Naive thymus-derived CD4-positive, alpha-beta T cell (primary cell): ENCODE measurements at regions not wholly inside any gene's neighbourhood (a gene's known extent, or its start where the extent isn't known, plus 50 kb on each side); places are given as distances from the start of the nearest gene placed in this dataset.

Experiments
- ATAC-seq: fragments of 150-1000 bp; cut with Tn5 transposase; 2 replicates; pipeline ENCODE4 v1.10.0; 2021; ENCODE audit warnings: mild to moderate bottlenecking, moderate library complexity
- CTCF ChIA-PET: fragments of 350-600 bp; sonication (Branson Sonifier 250); formaldehyde crosslinking; loops from one replicate; lab custom pipeline; 2021; ENCODE audit warnings: antibody characterized with exemption; lab: Charles Lee
- POLR2A ChIA-PET: fragments of 350-600 bp; sonication (Branson Sonifier 250); formaldehyde crosslinking; loops from one replicate; lab custom pipeline; 2021; ENCODE audit warnings: antibody characterized with exemption, inconsistent platforms; lab: Charles Lee
- DNase-seq, 9 donors: peaks; one replicate each; pipeline versions ENCODE4 v3.0.0 to v3.0.0-alpha.2; 2020 to 2022; ENCODE audit warnings: mixed read lengths in 1 of 9
- H3K27ac ChIP-seq: one replicate; pipeline ENCODE4 v1.7.0; 2013; ENCODE audit warnings: mild to moderate bottlenecking, low read depth, low read length, moderate library complexity
- H3K27me3 ChIP-seq, 2 donors: one replicate each; pipeline ENCODE4 v1.7.0; 2013; ENCODE audit warnings: low read length in 2 of 2, mild to moderate bottlenecking in 2 of 2, moderate library complexity in 2 of 2; ENCODE audit not compliant: control insufficient read depth in 2 of 2, insufficient read depth in 2 of 2
- H3K36me3 ChIP-seq, 3 experiments: 1 replicate in 2 of 3; 2 replicates in 1 of 3; pipeline ENCODE4 v1.7.0; 2013; ENCODE audit warnings: low read length in 3 of 3, mild to moderate bottlenecking in 3 of 3, moderate library complexity in 1 of 3; ENCODE audit not compliant: insufficient read depth in 3 of 3, control insufficient read depth in 2 of 3
- H3K4me1 ChIP-seq, 2 donors: one replicate each; pipeline ENCODE4 v1.7.0; 2013; ENCODE audit warnings: low read length in 2 of 2, mild to moderate bottlenecking in 2 of 2, moderate library complexity in 1 of 2; ENCODE audit not compliant: control insufficient read depth in 2 of 2, insufficient read depth in 2 of 2
- H3K4me3 ChIP-seq: 2 replicates; pipeline ENCODE4 v1.7.0; 2013; ENCODE audit warnings: mild to moderate bottlenecking, low read length
- H3K9me3 ChIP-seq, 3 experiments: 1 replicate in 2 of 3; 2 replicates in 1 of 3; pipeline ENCODE4 v1.7.0; 2013; ENCODE audit warnings: low read length in 3 of 3; ENCODE audit not compliant: control insufficient read depth in 2 of 3
- H3K27ac Mint-ChIP-seq, 9 donors: one replicate each; pipeline ENCODE4 v1.8.0; 2020 to 2022; ENCODE audit warnings: mixed read lengths in 9 of 9, mild to moderate bottlenecking in 8 of 9, moderate library complexity in 5 of 9, inconsistent platforms in 2 of 9
- H3K27me3 Mint-ChIP-seq, 5 donors: one replicate each; pipeline ENCODE4 v1.8.0; 2021 to 2022; ENCODE audit warnings: mixed read lengths in 5 of 5, mild to moderate bottlenecking in 1 of 5
- H3K36me3 Mint-ChIP-seq, 5 donors: one replicate each; pipeline ENCODE4 v1.8.0; 2020 to 2022; ENCODE audit warnings: mixed read lengths in 5 of 5, mild to moderate bottlenecking in 3 of 5, inconsistent platforms in 1 of 5
- H3K4me1 Mint-ChIP-seq, 7 donors: one replicate each; pipeline ENCODE4 v1.8.0; 2020 to 2022; ENCODE audit warnings: mixed read lengths in 7 of 7, mild to moderate bottlenecking in 3 of 7, inconsistent platforms in 1 of 7
- H3K4me3 Mint-ChIP-seq, 10 donors: one replicate each; pipeline ENCODE4 v1.8.0; 2020 to 2022; ENCODE audit warnings: mild to moderate bottlenecking in 10 of 10, mixed read lengths in 10 of 10, moderate library complexity in 6 of 10, inconsistent platforms in 2 of 10
- H3K9me3 Mint-ChIP-seq, 11 donors: one replicate each; pipeline ENCODE4 v1.8.0; 2020 to 2022; ENCODE audit warnings: mixed read lengths in 11 of 11, mild to moderate bottlenecking in 4 of 11, inconsistent platforms in 1 of 11, moderate library complexity in 1 of 11
- intact Hi-C, 2 donors: fragments of 100-400 bp; cut with micrococcal nuclease; formaldehyde crosslinking; loops; one replicate each; pipeline ENCODE4 v1.15.1; 2023

GRCh38 chr9:107592424-107592823, 102.9 kb upstream of the KLF4 start:
- intact Hi-C loops: no loop called here
- Histone ChIP-seq H3K9me3 (no peaks in the 10 kb centered on the region), H3K36me3 (no peaks in the 10 kb centered on the region), H3K27ac (no peak overlapping the region), H3K4me1 (no peaks in the 10 kb centered on the region), H3K27me3 (no peaks in the 10 kb centered on the region), H3K4me3 (no peak overlapping the region)
- CTCF ChIA-PET: no interaction called here
- Mint-ChIP-seq H3K27me3 (peaks cover 0 to 11% (median 5%) of the 10 kb centered on the region in 5 donors), H3K36me3 (no peaks in the 10 kb centered on the region), H3K27ac (no peak overlapping the region), H3K4me1 (peaks cover 0 to 1% (median 0%) of the 10 kb centered on the region in 7 donors), H3K9me3 (peaks cover 0 to 2% (median 0%) of the 10 kb centered on the region in 11 donors), H3K4me3 (no peak overlapping the region)
- DNase-seq (no peak), ATAC-seq (no peak)
- POLR2A ChIA-PET: no interaction called here

GRCh38 chr9:107591781-107592180, 102.2 kb upstream of the KLF4 start:
- Mint-ChIP-seq H3K9me3 (peaks cover 0 to 2% (median 0%) of the 10 kb centered on the region in 11 donors), H3K4me3 (no peak overlapping the region), H3K36me3 (no peaks in the 10 kb centered on the region), H3K27me3 (peaks cover 0 to 16% (median 9%) of the 10 kb centered on the region in 5 donors), H3K4me1 (peaks cover 0 to 2% (median 0%) of the 10 kb centered on the region in 7 donors), H3K27ac (no peak overlapping the region)
- ATAC-seq: no peak
- intact Hi-C loops: no loop called here
- DNase-seq: no peak
- H3K27me3 ChIP-seq: no peaks in the 10 kb centered on the region
- no peaks in the 10 kb centered on the region for H3K4me1 ChIP-seq
- H3K4me3 ChIP-seq: no peak overlapping the region
- H3K36me3 ChIP-seq: no peaks in the 10 kb centered on the region
- CTCF ChIA-PET: no interaction called here
- H3K27ac ChIP-seq: no peak overlapping the region
- H3K9me3 ChIP-seq: no peaks in the 10 kb centered on the region
- POLR2A ChIA-PET: no interaction called here

GRCh38 chr9:107588393-107588792, 98.8 kb upstream of the KLF4 start:
- no peaks in the 10 kb centered on the region for H3K9me3 ChIP-seq
- DNase-seq (no peak), ATAC-seq (no peak)
- Mint-ChIP-seq H3K36me3 (no peaks in the 10 kb centered on the region), H3K4me3 (no peak overlapping the region), H3K27ac (no peak overlapping the region), H3K27me3 (peaks cover 0 to 34% (median 16%) of the 10 kb centered on the region in 5 donors), H3K4me1 (peaks cover 0 to 2% (median 0%) of the 10 kb centered on the region in 7 donors), H3K9me3 (peaks cover 0 to 4% (median 0%) of the 10 kb centered on the region in 11 donors)
- H3K4me1 ChIP-seq: no peaks in the 10 kb centered on the region
- intact Hi-C loops: no loop called here
- no peak overlapping the region for H3K4me3 ChIP-seq
- ChIA-PET POLR2A (no interaction called here), CTCF (interaction anchor here (1.0 kb wide), 1 partner anchor 394 kb away, joined by 4 read pairs; no protein-coding TSS in a partner anchor)
- no peaks in the 10 kb centered on the region for H3K36me3 ChIP-seq
- H3K27me3 ChIP-seq: no peaks in the 10 kb centered on the region
- H3K27ac ChIP-seq: no peak overlapping the region

- no peak for DNase-seq
- Histone ChIP-seq H3K36me3 (no peaks in the 10 kb centered on the region), H3K27ac (no peak overlapping the region), H3K4me3 (no peak overlapping the region), H3K9me3 (no peaks in the 10 kb centered on the region), H3K27me3 (no peaks in the 10 kb centered on the region), H3K4me1 (no peaks in the 10 kb centered on the region)
- Mint-ChIP-seq H3K36me3 (no peaks in the 10 kb centered on the region), H3K27me3 (peaks cover 0 to 34% (median 16%) of the 10 kb centered on the region in 5 donors), H3K9me3 (peaks cover 0 to 4% (median 0%) of the 10 kb centered on the region in 11 donors), H3K4me3 (peak overlapping the region in 1 of 10 donors; percentile 35), H3K27ac (no peak overlapping the region), H3K4me1 (peaks cover 0 to 2% (median 0%) of the 10 kb centered on the region in 7 donors)
- peak; percentile 18 for ATAC-seq
- intact Hi-C loops: no loop called here
- POLR2A ChIA-PET: no interaction called here
- CTCF ChIA-PET: no interaction called here
Observed at GRCh38 chr9:107587191-107587963, 97.8 kb upstream of the KLF4 start.

- no peaks in the 10 kb centered on the region for H3K36me3 Mint-ChIP-seq
- H3K4me1 Mint-ChIP-seq: peaks cover 0 to 2% (median 0%) of the 10 kb centered on the region in 7 donors
- peaks cover 0 to 4% (median 0%) of the 10 kb centered on the region in 11 donors for H3K9me3 Mint-ChIP-seq
- DNase-seq: no peak
- ChIA-PET POLR2A (no interaction called here), CTCF (no interaction called here)
- no peak for ATAC-seq
- no peaks in the 10 kb centered on the region for H3K27me3 ChIP-seq
- H3K4me3 Mint-ChIP-seq: no peak overlapping the region
- no peak overlapping the region for H3K27ac Mint-ChIP-seq
- H3K4me3 ChIP-seq: no peak overlapping the region
- H3K27ac ChIP-seq: no peak overlapping the region
- intact Hi-C loops: no loop called here
- H3K27me3 Mint-ChIP-seq: peaks cover 0 to 34% (median 16%) of the 10 kb centered on the region in 5 donors
- H3K4me1 ChIP-seq: no peaks in the 10 kb centered on the region
- no peaks in the 10 kb centered on the region for H3K9me3 ChIP-seq
- no peaks in the 10 kb centered on the region for H3K36me3 ChIP-seq
Observed at GRCh38 chr9:107586493-107586892, 96.9 kb upstream of the KLF4 start.

- H3K27ac ChIP-seq: no peak overlapping the region
- Mint-ChIP-seq H3K36me3 (no peaks in the 10 kb centered on the region), H3K4me1 (peaks cover 0 to 2% (median 0%) of the 10 kb centered on the region in 7 donors), H3K27ac (no peak overlapping the region), H3K9me3 (peaks cover 0 to 4% (median 0%) of the 10 kb centered on the region in 11 donors), H3K27me3 (peaks cover 0 to 34% (median 16%) of the 10 kb centered on the region in 5 donors), H3K4me3 (no peak overlapping the region)
- no peaks in the 10 kb centered on the region for H3K27me3 ChIP-seq
- no peaks in the 10 kb centered on the region for H3K9me3 ChIP-seq
- intact Hi-C loops: no loop called here
- H3K4me1 ChIP-seq: no peaks in the 10 kb centered on the region
- ChIA-PET POLR2A (no interaction called here), CTCF (no interaction called here)
- DNase-seq (no peak), ATAC-seq (no peak)
- H3K4me3 ChIP-seq: no peak overlapping the region
- no peaks in the 10 kb centered on the region for H3K36me3 ChIP-seq
Observed at GRCh38 chr9:107585465-107585864, 95.9 kb upstream of the KLF4 start.

- H3K27ac Mint-ChIP-seq: no peak overlapping the region
- POLR2A ChIA-PET: no interaction called here
Observed at GRCh38 chr9:107584944-107585343, 95.4 kb upstream of the KLF4 start.

More at GRCh38 chr9:107584944-107585343, 95.4 kb upstream of the KLF4 start:
- H3K27me3 Mint-ChIP-seq: peaks cover 0 to 34% (median 16%) of the 10 kb centered on the region in 5 donors
- peaks cover 0 to 2% (median 0%) of the 10 kb centered on the region in 7 donors for H3K4me1 Mint-ChIP-seq
- CTCF ChIA-PET: no interaction called here
- H3K27ac ChIP-seq: no peak overlapping the region
- no peaks in the 10 kb centered on the region for H3K36me3 ChIP-seq
- H3K9me3 ChIP-seq: no peaks in the 10 kb centered on the region
- H3K9me3 Mint-ChIP-seq: peaks cover 0 to 4% (median 0%) of the 10 kb centered on the region in 11 donors
- no peak overlapping the region for H3K4me3 Mint-ChIP-seq
- H3K27me3 ChIP-seq: no peaks in the 10 kb centered on the region
- ATAC-seq (no peak), DNase-seq (no peak)
- no peaks in the 10 kb centered on the region for H3K36me3 Mint-ChIP-seq
- H3K4me3 ChIP-seq: no peak overlapping the region
- H3K4me1 ChIP-seq: no peaks in the 10 kb centered on the region
- intact Hi-C loops: no loop called here
